ENCODE measurements at regions not wholly inside any gene's neighbourhood (a gene's known extent, or its start where the extent isn't known, plus 50 kb on each side); places are given as distances from the start of the nearest gene placed in this dataset.

DNA sequence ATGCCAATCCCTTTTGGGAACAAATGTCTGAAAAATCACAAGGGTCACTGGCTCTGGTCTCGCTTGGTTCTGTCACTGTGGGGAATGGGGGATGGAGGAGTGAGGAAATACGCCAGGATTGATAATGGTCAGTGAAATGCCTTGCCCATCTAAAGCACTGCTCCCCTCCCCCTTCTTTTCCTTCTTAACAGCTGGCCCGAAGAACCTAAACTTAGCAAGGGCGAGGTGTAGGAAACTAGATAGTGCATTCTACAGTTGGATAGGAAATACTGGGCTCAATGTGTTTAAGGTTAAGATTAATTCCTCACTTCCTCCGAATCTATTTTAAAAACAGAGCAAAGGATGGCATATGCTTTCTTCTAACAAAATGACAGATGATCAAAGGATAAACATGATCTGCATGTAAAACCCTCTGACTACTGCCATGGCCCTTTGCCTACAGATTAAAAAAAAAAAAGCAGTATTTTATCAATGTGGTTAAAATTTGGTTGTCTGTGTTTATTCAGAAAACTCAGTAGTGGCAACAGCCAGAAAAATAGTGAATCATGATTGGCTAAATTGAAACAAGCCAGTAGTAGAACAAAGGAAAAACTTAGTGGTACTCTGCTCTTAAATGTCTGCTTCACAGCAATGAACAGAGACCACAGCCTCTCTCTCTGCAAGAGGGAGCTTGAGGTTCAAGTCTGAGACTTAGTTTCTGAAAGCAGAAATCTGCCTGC lies 86.1 kb upstream of the VAV3 start:
- no peak for DNase-seq (ENCODE audit: low read depth)

DNA sequence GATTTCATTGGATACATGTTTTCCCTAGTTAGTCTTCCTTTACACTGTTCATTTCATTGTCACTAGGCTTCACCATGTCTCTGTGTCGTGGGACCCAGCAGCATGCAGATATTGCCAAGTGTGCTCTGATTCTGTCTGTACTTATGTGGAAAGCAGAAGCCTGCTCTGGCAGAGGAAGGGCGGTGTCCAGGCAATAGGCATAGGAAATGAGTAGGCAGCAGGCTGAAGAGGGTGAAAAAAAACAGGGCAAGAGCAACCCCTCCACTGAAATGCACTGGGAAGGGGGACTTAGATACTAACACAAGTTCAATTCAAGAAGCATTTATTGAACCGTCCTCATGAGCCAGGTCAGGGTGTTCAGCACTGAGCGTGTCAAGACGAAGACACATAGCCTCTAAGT lies 85.2 kb upstream of the VAV3 start:
- DNase-seq (ENCODE audit: low read depth), result no peak

- DNase-seq (ENCODE audit: low read depth), result no peak
Observed at GRCh38 chr1:108049178-108049819, 84.3 kb upstream of the VAV3 start.

DNA sequence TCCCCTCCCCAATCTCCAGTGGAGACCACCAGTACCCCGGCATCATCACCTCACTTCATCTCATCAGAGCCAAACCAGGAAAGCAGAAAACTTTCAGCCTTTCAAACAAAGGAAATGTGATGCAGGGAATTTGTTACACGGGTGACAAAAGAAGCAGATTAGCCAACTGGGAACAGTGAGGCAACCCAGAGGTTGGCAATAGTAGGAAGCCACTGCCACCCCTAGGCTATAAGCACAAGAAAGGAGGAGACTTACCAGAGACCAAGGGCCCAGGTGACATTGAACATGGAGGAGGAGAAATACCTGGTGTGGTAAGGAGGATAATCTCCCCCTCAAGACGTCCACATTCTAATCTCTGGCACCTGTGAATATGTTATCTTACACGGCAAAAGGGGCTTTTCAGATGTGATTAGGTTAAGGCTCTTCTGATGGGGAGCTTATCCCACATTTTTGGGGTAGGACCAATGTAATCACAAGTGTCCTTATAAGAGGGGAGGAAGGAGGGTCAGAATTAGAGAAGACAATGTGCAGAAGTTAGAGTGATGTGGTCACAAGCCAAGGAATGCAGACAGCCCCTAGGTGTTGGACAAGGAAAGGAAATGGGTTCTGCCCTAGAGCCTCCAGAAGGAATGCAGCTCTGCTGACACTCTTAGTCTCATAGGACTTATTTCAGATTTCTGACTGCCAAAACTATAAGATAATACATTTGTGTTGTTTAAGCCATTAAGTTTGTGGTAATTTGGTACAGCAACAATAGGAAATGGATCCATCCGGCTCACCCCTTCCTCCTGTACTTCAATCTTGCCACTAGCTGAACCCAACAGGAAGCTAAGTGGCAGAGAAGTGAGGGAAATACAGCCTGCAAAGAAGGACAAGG lies 83.6 kb upstream of the VAV3 start:
- no peak for DNase-seq (ENCODE audit: low read depth)

GRCh38 chr1:108047085-108047484 lies 82.1 kb upstream of the VAV3 start:
- no peak for DNase-seq (ENCODE audit: low read depth)

GRCh38 chr1:108046026-108046425 lies 81.0 kb upstream of the VAV3 start:
- no peak for DNase-seq (ENCODE audit: low read depth)

GRCh38 chr1:108045460-108045859 lies 80.5 kb upstream of the VAV3 start:
- DNase-seq (ENCODE audit: low read depth), result no peak

- DNase-seq (ENCODE audit: low read depth), result no peak
Observed at GRCh38 chr1:108044318-108044717, 79.3 kb upstream of the VAV3 start.

- no peak for DNase-seq (ENCODE audit: low read depth)
Observed at GRCh38 chr1:108043707-108044106, 78.7 kb upstream of the VAV3 start.

GRCh38 chr1:108042610-108043009 lies 77.6 kb upstream of the VAV3 start:
- DNase-seq (ENCODE audit: low read depth), result no peak

DNA sequence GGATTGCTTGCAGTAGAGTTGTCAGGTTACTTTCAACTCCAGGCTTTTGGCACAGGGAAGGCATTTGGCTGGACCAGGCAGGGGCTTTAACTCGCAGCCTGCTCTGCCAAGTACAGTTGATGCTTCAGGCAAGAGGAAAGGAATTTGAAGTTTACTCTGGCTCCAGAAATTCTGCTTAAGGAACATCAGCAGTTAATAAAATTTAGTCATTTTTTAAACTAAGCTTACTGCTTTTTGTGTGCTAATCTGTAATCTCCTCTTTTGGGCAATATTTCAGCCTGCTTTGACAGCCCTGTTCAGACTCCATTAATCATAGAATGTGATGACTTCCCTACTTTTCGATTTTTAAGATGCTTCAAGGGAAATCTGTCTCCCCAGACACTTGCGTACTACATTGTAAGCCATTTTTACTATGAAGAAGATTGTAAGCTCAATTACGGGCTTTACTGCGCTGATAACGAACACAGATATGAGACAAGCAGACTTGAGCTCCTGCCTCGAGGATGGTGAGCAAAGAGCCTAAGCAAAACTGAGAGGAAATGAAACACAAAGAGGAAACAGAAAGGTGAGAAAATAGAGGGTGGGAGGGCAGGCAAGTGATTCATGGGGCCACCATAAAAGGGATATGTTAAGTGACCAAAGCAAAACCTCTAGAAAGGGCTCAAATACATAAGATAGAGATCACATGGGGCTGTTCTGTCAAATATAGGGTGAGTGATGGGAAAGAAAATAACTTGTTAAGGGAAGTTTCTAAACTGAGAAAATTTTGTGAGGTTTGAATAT lies 76.6 kb upstream of the VAV3 start:
- no peak for DNase-seq (ENCODE audit: low read depth)

- DNase-seq (ENCODE audit: low read depth), result no peak
Observed at GRCh38 chr1:108038653-108039236, 73.8 kb upstream of the VAV3 start.

- DNase-seq (ENCODE audit: low read depth), result no peak
Observed at GRCh38 chr1:108036796-108037562, 72.0 kb upstream of the VAV3 start.

DNA sequence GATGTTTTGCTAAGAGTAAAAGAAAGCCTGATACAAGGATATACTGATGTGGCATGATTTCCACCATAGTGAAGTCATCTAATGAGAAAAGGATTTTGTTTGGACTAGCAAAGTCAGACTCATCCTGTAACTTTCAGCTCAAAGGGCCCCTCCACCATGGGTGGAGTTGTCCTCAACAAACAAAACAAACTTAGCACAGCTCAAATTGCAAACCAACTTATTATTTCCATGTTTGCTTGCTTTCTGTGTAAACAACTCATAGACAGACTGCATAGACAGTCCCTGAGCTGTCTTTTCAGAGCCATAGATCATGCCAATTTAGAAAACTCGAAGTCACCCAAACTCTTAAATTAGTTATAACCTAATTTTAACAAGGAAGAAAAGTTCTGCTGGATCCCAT lies 69.4 kb upstream of the VAV3 start:
- no peak for DNase-seq (ENCODE audit: low read depth)

DNA sequence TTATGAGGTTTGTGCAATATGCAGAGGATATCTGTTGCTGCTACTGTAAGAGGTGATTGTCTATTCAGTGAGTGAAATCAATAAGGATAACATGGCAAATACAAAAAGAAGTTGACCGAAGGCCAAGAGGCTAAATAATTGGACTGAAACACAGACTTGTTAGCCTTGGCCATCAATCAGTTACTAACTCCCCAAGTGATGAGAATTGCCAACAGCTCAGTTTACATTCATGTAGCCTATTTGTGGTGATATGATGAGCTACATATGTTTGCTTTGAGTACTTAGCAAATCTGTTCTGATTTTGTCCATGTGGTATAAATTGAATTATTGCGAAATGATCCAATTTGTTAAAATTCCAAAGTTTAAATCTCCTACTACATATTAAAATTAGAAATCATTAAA lies 68.6 kb upstream of the VAV3 start:
- DNase-seq (ENCODE audit: low read depth), result no peak

DNA sequence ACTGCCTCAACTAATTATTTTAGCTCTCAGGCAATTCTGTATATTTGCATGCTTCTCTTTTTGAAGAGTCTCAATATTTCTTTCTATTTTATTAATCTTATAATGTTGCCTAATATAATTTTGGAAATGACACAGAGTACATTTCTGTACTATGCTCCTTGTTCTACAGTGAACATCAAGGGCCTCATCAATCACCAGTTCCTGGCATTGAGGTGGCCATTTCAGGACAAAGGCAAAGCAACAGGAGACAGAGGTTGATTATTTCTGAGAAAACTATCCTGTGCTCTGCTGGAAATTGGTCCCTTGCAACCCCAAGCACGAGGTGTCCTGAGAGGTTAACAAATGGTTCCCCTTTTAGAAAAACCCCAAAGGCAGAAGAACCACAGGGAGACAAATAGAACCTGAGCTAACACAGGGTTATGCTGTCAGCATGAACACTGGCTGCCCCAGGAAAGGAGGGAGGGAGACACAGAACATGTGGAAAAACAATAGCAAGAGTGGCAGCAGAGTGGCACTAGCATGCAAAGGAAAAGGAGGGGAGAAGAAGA lies 63.9 kb upstream of the VAV3 start:
- DNase-seq (ENCODE audit: low read depth), result no peak

- DNase-seq (ENCODE audit: low read depth), result no peak
Observed at GRCh38 chr1:108027389-108027788, 62.4 kb upstream of the VAV3 start.

DNA sequence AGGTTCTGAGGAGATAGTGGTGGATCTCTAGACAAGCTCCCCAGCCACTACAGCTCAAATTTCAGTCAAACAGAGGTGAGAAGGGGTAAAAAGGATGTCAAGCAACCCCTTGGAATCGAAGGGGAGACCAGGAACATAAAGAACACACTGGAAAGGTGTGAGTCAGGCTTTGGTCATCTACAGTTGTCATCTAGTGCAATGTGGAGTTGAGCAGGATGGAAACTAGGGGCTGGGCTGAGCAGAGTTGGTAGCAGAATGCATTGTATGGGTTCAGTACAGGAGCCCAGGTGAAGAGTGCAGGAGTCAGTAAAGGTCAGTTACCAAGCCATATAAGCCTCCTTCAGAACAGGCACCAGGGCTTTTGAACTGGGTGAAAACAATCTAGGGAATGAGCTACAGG lies 52.7 kb upstream of the VAV3 start:
- no peak for DNase-seq (ENCODE audit: low read depth)

GRCh38 chr1:108016451-108016920 lies 51.5 kb upstream of the VAV3 start:
- DNase-seq (ENCODE audit: low read depth), result no peak

Data from T follicular helper cell (primary cell).